ENCODE measurements at regions not wholly inside any gene's neighbourhood (a gene's known extent, or its start where the extent isn't known, plus 50 kb on each side); places are given as distances from the start of the nearest gene placed in this dataset.

DNA sequence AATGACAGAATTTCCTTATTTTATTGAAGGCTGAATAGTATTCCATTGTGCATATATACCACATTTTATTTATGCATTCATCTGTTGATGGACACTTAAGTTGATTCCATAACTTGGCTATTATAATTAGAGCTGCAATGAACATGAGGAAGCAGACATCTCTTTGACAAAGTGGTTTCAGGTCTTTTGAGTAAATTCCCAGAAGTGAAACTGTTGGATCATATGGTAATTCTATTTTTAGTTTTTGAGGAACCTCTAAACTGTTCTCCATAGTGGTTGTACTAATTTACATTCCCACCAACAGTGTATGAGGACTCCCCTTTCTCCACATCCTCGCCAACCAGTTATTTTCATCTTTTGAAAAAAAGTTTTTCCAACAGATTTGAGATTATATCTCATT, 77.5 kb downstream of the TMEM200C start:
- TF ChIP-seq CTCF (IDR thresholded peaks at IDR 0.05) (no peak), EP300 (IDR thresholded peaks at IDR 0.05) (no peak), POLR2A (IDR thresholded peaks at IDR 0.05) (no peak)

Data from tibial nerve (tissue), 4 donors.